Large intestine (tissue), 3 donors: ENCODE measurements at regions not wholly inside any gene's neighbourhood (a gene's known extent, or its start where the extent isn't known, plus 50 kb on each side); places are given as distances from the start of the nearest gene placed in this dataset.
A peak's percentile ranks its signal among the peaks of the same experiment; 100 is the strongest.
"Not testable (repeated sequence)": the region's sequence is repeated elsewhere in the genome, so short reads cannot be mapped to it uniquely, and the experiment has no call there.

Source experiments
- DNase-seq, 2 donors: peaks; one replicate each; pipeline versions ENCODE4 v3.0.0 to v3.0.0-alpha.2; 2013
- H3K27ac ChIP-seq: one replicate; pipeline ENCODE4 v1.5.1; 2013; ENCODE audit warnings: low read length
- H3K27me3 ChIP-seq: 2 replicates; pipeline ENCODE4 v1.6.1; 2013; ENCODE audit warnings: low read length; ENCODE audit not compliant: control insufficient read depth, insufficient read depth
- H3K36me3 ChIP-seq: 2 replicates; pipeline ENCODE4 v1.6.1; 2013; ENCODE audit warnings: low read length; ENCODE audit not compliant: control insufficient read depth, insufficient read depth
- H3K4me1 ChIP-seq: one replicate; pipeline ENCODE4 v1.6.1; 2013; ENCODE audit warnings: low read length; ENCODE audit not compliant: control insufficient read depth, insufficient read depth
- H3K4me3 ChIP-seq: one replicate; pipeline ENCODE4 v1.5.1; 2013; ENCODE audit warnings: low read length
- H3K9me3 ChIP-seq: one replicate; pipeline ENCODE4 v1.6.1; 2013; ENCODE audit warnings: mild to moderate bottlenecking, low read depth, low read length, moderate library complexity; ENCODE audit not compliant: control insufficient read depth
- WGBS: methylation state at CpG from one replicate; pipeline ENCODE4 v1.1.5; 2013; ENCODE audit warnings: low lambda C conversion rate; ENCODE audit not compliant: insufficient coverage; 5-methylcytosine and 5-hydroxymethylcytosine counted together

DNA sequence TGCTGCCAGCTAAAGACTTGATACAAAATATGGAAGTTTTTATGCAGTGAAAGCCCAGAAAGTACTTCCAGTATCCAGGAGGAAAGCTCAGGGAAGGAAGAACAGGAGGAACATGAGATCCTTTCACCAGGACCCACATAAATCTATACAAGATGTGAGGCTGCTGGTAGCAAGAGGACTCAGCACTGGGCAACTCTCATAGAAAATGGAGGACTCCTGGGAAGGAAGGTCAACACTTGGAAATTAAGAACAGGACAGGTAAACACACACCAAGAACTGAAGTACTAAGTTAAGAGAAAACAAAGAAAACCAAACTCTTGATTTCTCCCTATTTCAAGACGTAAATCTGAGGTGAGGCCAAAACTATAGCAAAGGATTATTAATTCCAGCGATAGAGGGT is 220.5 kb upstream of the HSF2 start:
- H3K4me1 ChIP-seq = no peaks in the 10 kb centered on the region
- DNase-seq = no peak
- no peak overlapping the region for H3K4me3 ChIP-seq
- no peaks in the 10 kb centered on the region for H3K9me3 ChIP-seq
- H3K27ac ChIP-seq = no peak overlapping the region
- WGBS = no CpG with 5 or more reads among the region's 2 CpGs
- no peaks in the 10 kb centered on the region for H3K36me3 ChIP-seq
- H3K27me3 ChIP-seq = no peaks in the 10 kb centered on the region

DNA sequence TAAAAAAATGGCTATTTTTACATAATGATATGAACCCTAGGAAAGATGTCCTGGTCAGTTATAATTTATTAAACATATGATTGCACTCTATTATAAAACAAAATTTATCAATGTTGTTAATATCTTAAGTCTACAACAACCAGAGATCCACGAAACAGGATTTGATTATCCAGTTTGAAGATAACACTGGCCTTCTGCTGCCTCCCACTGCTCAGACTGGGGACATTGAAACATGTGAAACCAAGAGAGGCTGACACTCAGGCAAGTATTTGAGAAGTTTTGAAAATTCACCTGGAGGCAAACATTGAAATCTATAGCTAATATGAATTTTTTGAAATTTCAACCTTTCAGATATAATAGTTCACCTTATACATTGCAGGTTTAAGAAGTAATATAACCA is 219.3 kb upstream of the HSF2 start:
- DNase-seq = no peak

DNA sequence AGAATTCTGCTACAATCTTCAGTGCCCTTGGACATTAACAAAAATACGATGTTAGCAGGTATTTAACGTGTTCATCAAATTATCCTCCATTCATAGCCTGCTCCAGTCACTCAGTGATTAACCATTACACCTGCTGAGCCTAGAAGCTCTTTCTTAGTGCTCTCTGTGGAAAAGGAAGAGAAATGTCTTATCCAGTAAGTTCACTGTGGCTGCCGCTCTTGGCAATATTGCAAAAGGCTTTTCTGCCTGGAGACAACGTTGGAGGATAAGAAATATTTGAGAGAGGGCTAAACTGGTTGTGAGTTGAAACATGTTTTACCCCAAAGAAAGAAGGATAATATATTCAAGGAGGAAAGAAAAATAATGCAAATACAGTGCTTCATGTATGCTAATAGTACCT is 217.4 kb upstream of the HSF2 start:
- 82% methylated on average over 3 of the region's 4 CpGs for WGBS
- no peaks in the 10 kb centered on the region for H3K4me1 ChIP-seq
- DNase-seq = no peak
- no peaks in the 10 kb centered on the region for H3K9me3 ChIP-seq
- no peaks in the 10 kb centered on the region for H3K36me3 ChIP-seq
- H3K4me3 ChIP-seq = no peak overlapping the region
- H3K27me3 ChIP-seq = no peaks in the 10 kb centered on the region
- no peak overlapping the region for H3K27ac ChIP-seq

More for the DNA sequence above, 219.3 kb upstream of the HSF2 start:
- no CpG with 5 or more reads among the region's 1 CpG for WGBS
- H3K4me1 ChIP-seq = no peaks in the 10 kb centered on the region
- H3K27me3 ChIP-seq = no peaks in the 10 kb centered on the region
- no peak overlapping the region for H3K4me3 ChIP-seq
- no peaks in the 10 kb centered on the region for H3K9me3 ChIP-seq
- H3K36me3 ChIP-seq = no peaks in the 10 kb centered on the region
- H3K27ac ChIP-seq = no peak overlapping the region

DNA sequence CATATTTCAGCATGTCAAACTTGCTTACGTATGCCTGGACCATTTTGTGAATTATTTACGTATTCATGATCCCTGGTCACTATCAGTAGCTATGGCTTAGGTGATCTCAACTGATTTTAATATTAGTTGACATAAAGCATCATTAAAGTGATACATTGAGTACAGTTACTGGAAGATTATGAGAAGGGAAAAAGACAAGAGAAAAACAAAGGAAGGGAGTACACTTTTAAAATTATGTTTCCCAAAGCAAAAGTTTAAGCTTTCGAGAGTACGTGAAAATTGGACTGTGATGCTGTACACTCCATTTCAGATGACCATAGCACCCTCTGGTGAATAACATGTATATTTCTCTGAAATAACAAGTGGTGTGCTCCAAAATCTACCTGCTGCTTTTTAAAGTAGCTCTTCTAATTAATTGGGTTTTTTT is 215.0 kb upstream of the HSF2 start:
- WGBS = 61% methylated on average over 4 of the region's 4 CpGs
- peak in 1 of 2 donors; percentile 6 for DNase-seq
- Histone ChIP-seq H3K27ac (no peak overlapping the region), H3K27me3 (no peaks in the 10 kb centered on the region), H3K9me3 (no peaks in the 10 kb centered on the region), H3K36me3 (no peaks in the 10 kb centered on the region), H3K4me3 (no peak overlapping the region), H3K4me1 (no peaks in the 10 kb centered on the region)

DNA sequence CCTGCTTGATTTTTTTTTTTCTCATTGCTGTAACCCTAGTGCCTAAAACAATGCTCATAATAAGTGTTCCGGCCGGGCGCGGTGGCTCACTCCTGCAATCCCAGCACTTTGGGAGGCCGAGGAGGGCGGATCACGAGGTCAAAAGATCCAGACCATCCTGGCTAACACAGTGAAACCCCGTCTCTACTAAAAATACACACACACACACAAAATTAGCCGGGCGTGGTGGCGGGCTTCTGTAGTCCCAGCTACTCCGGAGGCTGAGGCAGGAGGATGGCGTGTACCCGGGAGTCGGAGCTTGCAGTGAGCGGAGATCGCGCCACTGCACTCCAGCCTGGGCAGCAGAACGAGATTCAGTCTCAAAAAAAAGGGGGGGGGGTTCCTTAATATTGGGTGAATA is 214.0 kb upstream of the HSF2 start:
- not testable (repeated sequence) for H3K4me1 ChIP-seq, H3K27ac ChIP-seq, H3K36me3 ChIP-seq, H3K9me3 ChIP-seq, H3K27me3 ChIP-seq, DNase-seq, H3K4me3 ChIP-seq
- 93% methylated on average over 4 of the region's 19 CpGs for WGBS

DNA sequence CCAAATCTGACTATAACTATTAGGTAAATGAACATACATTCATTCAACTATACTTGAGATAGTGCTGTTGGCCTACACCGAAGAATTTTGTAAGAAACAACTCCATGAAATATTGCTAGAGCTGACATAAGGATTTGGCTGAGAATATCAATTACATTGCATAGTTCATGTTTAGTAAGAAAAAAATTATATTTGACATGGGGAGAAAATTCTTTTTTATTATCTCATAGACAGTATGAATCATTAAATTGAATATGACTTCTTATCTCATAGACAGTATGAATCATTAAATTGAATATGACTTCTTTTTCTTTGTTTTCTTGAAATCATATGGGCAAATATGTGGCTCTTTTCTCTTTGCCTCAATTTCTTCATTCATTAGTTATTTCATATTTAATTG is 212.3 kb upstream of the HSF2 start:
- Histone ChIP-seq H3K27me3 (no peaks in the 10 kb centered on the region), H3K27ac (no peak overlapping the region), H3K9me3 (no peaks in the 10 kb centered on the region), H3K4me1 (no peaks in the 10 kb centered on the region), H3K36me3 (no peaks in the 10 kb centered on the region), H3K4me3 (no peak overlapping the region)
- 100% methylated on average over 1 of the region's 1 CpG for WGBS
- DNase-seq = no peak

DNA sequence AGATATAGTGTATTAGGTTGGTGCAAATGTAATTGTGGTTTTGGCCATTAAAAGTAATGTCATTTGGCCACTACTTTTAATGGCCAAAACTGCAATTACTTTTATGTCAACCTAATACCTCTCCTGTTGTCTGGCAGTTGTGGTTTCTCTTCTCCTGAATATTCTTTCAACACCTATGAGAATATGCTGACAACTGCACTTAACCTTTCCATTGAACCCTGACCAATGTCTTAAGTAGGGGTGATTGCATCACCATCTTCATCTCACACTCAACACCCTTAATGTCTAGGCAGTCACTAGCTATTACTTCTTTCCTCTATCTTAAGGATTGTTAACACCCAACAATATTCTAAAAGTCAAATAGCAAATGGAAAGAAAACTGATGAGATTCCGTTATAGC is 200.5 kb upstream of the HSF2 start:
- Histone ChIP-seq H3K27ac (no peak overlapping the region), H3K27me3 (no peaks in the 10 kb centered on the region), H3K36me3 (no peaks in the 10 kb centered on the region), H3K9me3 (no peaks in the 10 kb centered on the region), H3K4me3 (no peak overlapping the region), H3K4me1 (no peaks in the 10 kb centered on the region)
- 100% methylated on average over 1 of the region's 1 CpG for WGBS
- DNase-seq = peak; percentile 5

DNA sequence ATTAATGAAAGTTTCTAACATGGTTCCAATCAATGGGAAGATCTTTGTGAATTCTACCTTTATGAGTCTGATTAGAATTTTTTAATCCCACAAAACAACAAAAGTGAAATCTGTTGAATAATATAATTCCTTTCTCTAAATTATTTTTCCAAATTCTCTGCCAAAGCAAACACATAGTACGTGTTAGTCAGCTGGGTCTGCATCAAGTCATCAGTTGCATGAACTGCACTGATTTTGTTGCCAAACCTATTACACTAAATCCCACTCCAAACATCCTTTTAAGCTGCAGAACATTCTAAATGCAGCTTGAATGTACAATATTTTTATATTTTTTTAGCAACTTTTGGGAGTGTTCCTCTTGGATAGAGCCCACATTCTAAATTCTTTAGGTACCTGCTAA is 199.0 kb upstream of the HSF2 start:
- DNase-seq = no peak

DNA sequence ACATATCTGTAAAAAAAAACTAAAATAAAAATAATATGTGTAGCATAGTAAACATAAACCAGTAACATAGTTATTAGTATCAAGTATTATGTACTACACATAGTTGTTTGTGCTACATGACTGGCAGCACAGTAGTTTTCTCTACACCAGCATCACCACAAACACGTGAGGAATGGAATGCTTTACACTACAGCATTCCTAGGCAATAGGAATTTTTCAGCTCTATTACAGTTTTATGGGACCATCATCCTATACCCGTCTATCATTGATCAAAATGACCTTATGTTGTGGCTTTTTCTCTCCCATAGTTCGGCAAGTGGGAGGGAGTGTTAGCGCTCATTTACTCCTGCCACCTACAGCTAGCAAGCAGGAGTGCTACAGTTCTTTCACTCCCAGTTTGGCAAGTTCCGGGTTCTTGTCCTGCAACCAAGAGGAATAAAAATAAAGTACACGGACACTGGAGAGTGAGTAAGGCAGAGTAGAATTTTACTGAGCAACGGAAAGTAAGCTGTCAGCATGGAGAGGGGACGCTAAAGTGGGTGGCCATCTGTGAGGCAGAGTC is 196.8 kb upstream of the HSF2 start:
- no peaks in the 10 kb centered on the region for H3K27me3 ChIP-seq
- no peak overlapping the region for H3K4me3 ChIP-seq
- WGBS = no CpG with 5 or more reads among the region's 8 CpGs
- H3K36me3 ChIP-seq = no peaks in the 10 kb centered on the region
- DNase-seq = no peak
- H3K9me3 ChIP-seq = no peaks in the 10 kb centered on the region
- H3K4me1 ChIP-seq = no peaks in the 10 kb centered on the region
- H3K27ac ChIP-seq = no peak overlapping the region

More for the DNA sequence above, 199.0 kb upstream of the HSF2 start:
- Histone ChIP-seq H3K27me3 (no peaks in the 10 kb centered on the region), H3K4me3 (no peak overlapping the region), H3K36me3 (no peaks in the 10 kb centered on the region), H3K4me1 (no peaks in the 10 kb centered on the region), H3K9me3 (no peaks in the 10 kb centered on the region), H3K27ac (no peak overlapping the region)
- WGBS = no CpG with 5 or more reads among the region's 1 CpG

DNA sequence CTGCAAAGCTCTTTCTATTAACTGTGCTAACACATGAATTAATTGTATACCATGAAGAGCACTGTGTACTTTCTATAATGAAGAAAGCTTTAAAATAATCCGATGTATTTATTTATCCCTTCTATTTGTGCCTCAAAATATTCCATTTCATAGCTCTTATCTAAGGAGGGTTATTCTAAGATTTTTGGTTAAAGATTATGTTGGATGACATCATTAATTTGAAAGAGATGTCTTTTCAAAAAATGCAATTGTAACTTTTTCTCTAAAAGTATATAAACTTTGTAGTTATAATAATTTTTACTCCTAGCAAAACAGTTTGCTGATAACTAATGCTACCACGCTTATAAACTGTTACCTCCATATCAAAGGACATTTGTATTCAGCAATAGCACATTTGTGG is 192.4 kb upstream of the HSF2 start:
- WGBS = 80% methylated on average over 1 of the region's 2 CpGs

DNA sequence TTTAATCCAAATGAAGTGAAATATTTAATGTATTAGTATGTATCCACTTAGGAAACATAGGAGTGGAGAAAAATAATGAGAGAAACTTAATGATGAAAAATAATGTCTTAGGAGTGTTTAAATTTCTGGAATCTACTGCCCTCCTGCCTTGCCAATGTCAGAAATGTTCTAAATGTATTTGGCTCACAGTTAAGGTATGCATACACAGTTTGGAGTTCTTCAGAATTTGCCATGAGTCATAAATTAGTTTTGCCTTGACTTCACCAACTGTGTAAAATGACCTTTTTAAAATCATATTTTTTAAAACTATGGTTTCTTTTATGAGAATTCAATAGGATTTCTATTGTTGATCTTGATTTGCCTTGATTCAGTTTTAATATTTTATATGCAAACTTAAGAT is 191.7 kb upstream of the HSF2 start:
- H3K4me1 ChIP-seq = no peaks in the 10 kb centered on the region
- H3K27ac ChIP-seq = no peak overlapping the region
- no peaks in the 10 kb centered on the region for H3K9me3 ChIP-seq
- no peaks in the 10 kb centered on the region for H3K27me3 ChIP-seq
- H3K4me3 ChIP-seq = no peak overlapping the region
- H3K36me3 ChIP-seq = no peaks in the 10 kb centered on the region
- no peak for DNase-seq

More for the DNA sequence above, 192.4 kb upstream of the HSF2 start:
- no peaks in the 10 kb centered on the region for H3K4me1 ChIP-seq
- H3K27me3 ChIP-seq = no peaks in the 10 kb centered on the region
- H3K27ac ChIP-seq = no peak overlapping the region
- no peak overlapping the region for H3K4me3 ChIP-seq
- H3K9me3 ChIP-seq = no peaks in the 10 kb centered on the region
- DNase-seq = no peak
- H3K36me3 ChIP-seq = no peaks in the 10 kb centered on the region
